ENCODE measurements at regions not wholly inside any gene's neighbourhood (a gene's known extent, or its start where the extent isn't known, plus 50 kb on each side); places are given as distances from the start of the nearest gene placed in this dataset.

DNA sequence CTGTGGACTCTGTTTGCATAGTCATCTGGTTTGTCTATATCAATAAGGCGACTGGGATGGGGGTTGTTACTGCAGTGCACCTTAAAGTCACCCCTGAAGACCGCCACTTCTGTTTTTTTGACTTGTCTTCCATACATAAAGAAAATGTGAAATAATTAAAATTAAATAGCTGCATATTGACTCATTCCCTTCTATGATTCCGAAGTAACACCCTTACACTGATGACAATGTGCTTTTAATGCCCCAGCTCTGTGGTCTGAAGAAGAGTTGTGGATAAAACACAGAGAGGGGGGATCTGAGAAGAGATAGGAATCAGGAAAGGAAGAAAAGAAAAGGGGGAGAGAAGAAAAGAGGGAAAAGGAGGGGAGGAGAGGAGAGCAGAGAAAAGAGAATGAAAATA is 796.9 kb upstream of the MBL2 start:
- no peak for TF ChIP-seq SIN3A (IDR thresholded peaks at IDR 0.05; ENCODE audit: low read depth)
- no peak for TF ChIP-seq RAD21 (IDR thresholded peaks at IDR 0.05; ENCODE audit: low read depth)
- TF ChIP-seq, protein P1, sequence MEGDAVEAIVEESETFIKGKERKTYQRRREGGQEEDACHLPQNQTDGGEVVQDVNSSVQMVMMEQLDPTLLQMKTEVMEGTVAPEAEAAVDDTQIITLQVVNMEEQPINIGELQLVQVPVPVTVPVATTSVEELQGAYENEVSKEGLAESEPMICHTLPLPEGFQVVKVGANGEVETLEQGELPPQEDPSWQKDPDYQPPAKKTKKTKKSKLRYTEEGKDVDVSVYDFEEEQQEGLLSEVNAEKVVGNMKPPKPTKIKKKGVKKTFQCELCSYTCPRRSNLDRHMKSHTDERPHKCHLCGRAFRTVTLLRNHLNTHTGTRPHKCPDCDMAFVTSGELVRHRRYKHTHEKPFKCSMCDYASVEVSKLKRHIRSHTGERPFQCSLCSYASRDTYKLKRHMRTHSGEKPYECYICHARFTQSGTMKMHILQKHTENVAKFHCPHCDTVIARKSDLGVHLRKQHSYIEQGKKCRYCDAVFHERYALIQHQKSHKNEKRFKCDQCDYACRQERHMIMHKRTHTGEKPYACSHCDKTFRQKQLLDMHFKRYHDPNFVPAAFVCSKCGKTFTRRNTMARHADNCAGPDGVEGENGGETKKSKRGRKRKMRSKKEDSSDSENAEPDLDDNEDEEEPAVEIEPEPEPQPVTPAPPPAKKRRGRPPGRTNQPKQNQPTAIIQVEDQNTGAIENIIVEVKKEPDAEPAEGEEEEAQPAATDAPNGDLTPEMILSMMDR (IDR thresholded peaks at IDR 0.05 in 2 of 3, conservative IDR thresholded peaks at IDR 0.05 in 1 of 3; ENCODE audit: borderline replicate concordance in 1 of 3, insufficient read depth in 1 of 3, low read depth in 2 of 3, low read length in 2 of 3) = no peak
- TF ChIP-seq POLR2AphosphoS5 (IDR thresholded peaks at IDR 0.05; ENCODE audit: low read depth, low read length) = no peak
- TF ChIP-seq EZH2 (IDR thresholded peaks at IDR 0.05) = no peak
- TF ChIP-seq REST (IDR thresholded peaks at IDR 0.05; ENCODE audit: low read depth) = no peak
